ENCODE measurements at regions not wholly inside any gene's neighbourhood (a gene's known extent, or its start where the extent isn't known, plus 50 kb on each side); places are given as distances from the start of the nearest gene placed in this dataset.

GRCh38 chr3:18126772-18127171 lies 298.4 kb downstream of the SATB1 start:
- Mint-ChIP-seq H3K36me3 (peaks cover 9% of the 10 kb centered on the region), H3K4me3 (no peak overlapping the region), H3K9me3 (peaks cover 3% of the 10 kb centered on the region), H3K27me3 (ENCODE audit: low read depth) (no peaks in the 10 kb centered on the region), H3K4me1 (peaks cover 13% of the 10 kb centered on the region), H3K27ac (no peak overlapping the region)
- CTCF ChIA-PET = interaction anchor here (1.5 to 2.4 kb wide), 2 partner anchors 166 to 232 kb away, joined by 4 to 9 read pairs; no protein-coding TSS in a partner anchor
- ATAC-seq = no peak
- POLR2A ChIA-PET = no interaction called here
- DNase-seq (ENCODE audit: low spot score) = no peak
- TF ChIP-seq SOX15 (CRISPR knock-in tag; IDR thresholded peaks at IDR 0.05) = no peak

DNA sequence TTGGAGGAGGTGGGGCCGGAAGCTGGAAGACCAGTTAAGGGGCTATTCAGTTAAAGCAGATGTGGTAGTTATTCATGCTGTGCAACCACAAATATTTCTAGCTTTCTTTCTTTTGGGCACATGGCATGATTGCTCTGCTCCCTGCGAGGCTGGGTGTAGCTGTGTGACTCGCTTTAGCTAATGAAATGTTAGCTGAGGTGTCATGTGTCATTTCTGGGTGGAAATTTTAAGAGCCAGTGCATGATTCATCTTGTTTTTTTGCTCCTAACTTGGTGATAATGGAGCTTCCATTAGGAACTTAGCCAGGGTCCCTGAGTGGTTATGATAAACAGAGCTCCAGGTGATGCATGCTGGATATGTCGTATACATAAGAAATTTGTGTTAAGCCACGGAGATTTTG lies 300.6 kb downstream of the SATB1 start:
- peaks cover 11% of the 10 kb centered on the region for H3K36me3 Mint-ChIP-seq
- ChIA-PET CTCF (no interaction called here), POLR2A (interaction anchor here (0.8 kb wide), 1 partner anchor 10 kb away, joined by 3 read pairs; no protein-coding TSS in a partner anchor)
- H3K4me3 Mint-ChIP-seq = no peak overlapping the region
- DNase-seq (ENCODE audit: low spot score) = no peak
- H3K27ac Mint-ChIP-seq = no peak overlapping the region
- peaks cover 13% of the 10 kb centered on the region for H3K4me1 Mint-ChIP-seq
- H3K27me3 Mint-ChIP-seq (ENCODE audit: low read depth) = no peaks in the 10 kb centered on the region
- TF ChIP-seq NR2C2 (CRISPR knock-in tag; IDR thresholded peaks at IDR 0.05) (no peak), STAT6 (CRISPR knock-in tag; conservative IDR thresholded peaks at IDR 0.05; ENCODE audit: low read depth) (no peak), GRHL2 (CRISPR knock-in tag; IDR thresholded peaks at IDR 0.05; ENCODE audit: insufficient replicate concordance, severe bottlenecking) (no peak), MXD4 (CRISPR knock-in tag; IDR thresholded peaks at IDR 0.05; ENCODE audit: borderline replicate concordance) (no peak), SOX15 (CRISPR knock-in tag; IDR thresholded peaks at IDR 0.05) (no peak), ZNF512 (CRISPR knock-in tag; IDR thresholded peaks at IDR 0.05; ENCODE audit: borderline replicate concordance) (no peak), TEAD4 (CRISPR knock-in tag; IDR thresholded peaks at IDR 0.05) (no peak), ZNF121 (CRISPR knock-in tag; IDR thresholded peaks at IDR 0.05) (no peak), ZNF138 (CRISPR knock-in tag; conservative IDR thresholded peaks at IDR 0.05) (no peak), ZBTB21 (CRISPR knock-in tag; IDR thresholded peaks at IDR 0.05; ENCODE audit: borderline replicate concordance) (no peak), ATF2 (CRISPR knock-in tag; IDR thresholded peaks at IDR 0.05; ENCODE audit: borderline replicate concordance, low read depth) (no peak), AR (CRISPR knock-in tag; IDR thresholded peaks at IDR 0.05) (no peak), JUN (CRISPR knock-in tag; IDR thresholded peaks at IDR 0.05) (no peak), KAT7 (CRISPR knock-in tag; IDR thresholded peaks at IDR 0.05; ENCODE audit: borderline replicate concordance) (no peak), ZNF219 (CRISPR knock-in tag; IDR thresholded peaks at IDR 0.05; ENCODE audit: borderline replicate concordance) (no peak), ZNF671 (CRISPR knock-in tag; IDR thresholded peaks at IDR 0.05) (no peak), NFYB (CRISPR knock-in tag; conservative IDR thresholded peaks at IDR 0.05; ENCODE audit: low read depth) (no peak), ZNF281 (CRISPR knock-in tag; IDR thresholded peaks at IDR 0.05) (no peak), JAZF1 (CRISPR knock-in tag; IDR thresholded peaks at IDR 0.05) (no peak)
- TF ChIP-seq, protein P1, sequence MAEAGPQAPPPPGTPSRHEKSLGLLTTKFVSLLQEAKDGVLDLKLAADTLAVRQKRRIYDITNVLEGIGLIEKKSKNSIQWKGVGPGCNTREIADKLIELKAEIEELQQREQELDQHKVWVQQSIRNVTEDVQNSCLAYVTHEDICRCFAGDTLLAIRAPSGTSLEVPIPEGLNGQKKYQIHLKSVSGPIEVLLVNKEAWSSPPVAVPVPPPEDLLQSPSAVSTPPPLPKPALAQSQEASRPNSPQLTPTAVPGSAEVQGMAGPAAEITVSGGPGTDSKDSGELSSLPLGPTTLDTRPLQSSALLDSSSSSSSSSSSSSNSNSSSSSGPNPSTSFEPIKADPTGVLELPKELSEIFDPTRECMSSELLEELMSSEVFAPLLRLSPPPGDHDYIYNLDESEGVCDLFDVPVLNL (CRISPR knock-in tag; IDR thresholded peaks at IDR 0.05; ENCODE audit: borderline replicate concordance, low read depth) = no peak
- no peak for ATAC-seq
- peaks cover 14% of the 10 kb centered on the region for H3K9me3 Mint-ChIP-seq

Data from WTC11 (cell line).